IMR-90 (cell line): ENCODE measurements at regions not wholly inside any gene's neighbourhood (a gene's known extent, or its start where the extent isn't known, plus 50 kb on each side); places are given as distances from the start of the nearest gene placed in this dataset.

ENCODE experiments used
- ATAC-seq: fragments of 200-7000 bp; cut with Tn5 transposase; 2 replicates; pipeline ENCODE4 v1.9.1; 2020; ENCODE audit warnings: low read depth, mild to moderate bottlenecking, moderate library complexity
- BruUV-seq: library from RNA; stranded (reverse); fragments of 400-500 nt; replicated peaks from 2 replicates; lab custom pipeline; 2021; lab: Mats Ljungman, UMichigan
- CTCF ChIA-PET: fragments of 300-600 bp; formaldehyde crosslinking; extraction: SDS; loops from one replicate; lab custom pipeline; 2021; ENCODE audit warnings: antibody characterized with exemption; lab: Yijun Ruan, JAX
- POLR2A ChIA-PET: fragments of 300-600 bp; sonication (Branson Sonifier 250); formaldehyde crosslinking; loops from one replicate; lab custom pipeline; 2022; ENCODE audit warnings: antibody characterized with exemption; ENCODE audit not compliant: unreplicated experiment; lab: Charles Lee
- DNase-seq: peaks from one replicate; pipeline ENCODE4 v3.0.0; 2013
- H2AFZ ChIP-seq: replicated peaks from 2 replicates; pipeline ENCODE3; 2013; ENCODE audit warnings: low read length, mild to moderate bottlenecking; ENCODE audit not compliant: poor library complexity
- H2AK5ac ChIP-seq: 2 replicates; pipeline ENCODE4 v1.6.1; 2013; ENCODE audit warnings: low read depth, low read length, inconsistent platforms
- H2AK9ac ChIP-seq: replicated peaks from 2 replicates; pipeline ENCODE3; 2013; ENCODE audit warnings: mild to moderate bottlenecking, low read depth, low read length, moderate library complexity; ENCODE audit not compliant: poor library complexity
- H2BK120ac ChIP-seq: 2 replicates; pipeline ENCODE4 v1.6.1; 2013; ENCODE audit warnings: low read depth, low read length, inconsistent platforms
- H2BK15ac ChIP-seq: 3 replicates; pipeline ENCODE4 v1.6.1; 2013; ENCODE audit warnings: low read depth, low read length, inconsistent platforms
- H2BK20ac ChIP-seq: 2 replicates; pipeline ENCODE4 v1.6.1; 2013; ENCODE audit warnings: low read depth, mild to moderate bottlenecking, inconsistent platforms, low read length, moderate library complexity
- H2BK5ac ChIP-seq: 2 replicates; pipeline ENCODE4 v1.6.1; 2013; ENCODE audit warnings: mild to moderate bottlenecking, low read depth, low read length, inconsistent platforms; ENCODE audit not compliant: poor library complexity, severe bottlenecking
- H3K14ac ChIP-seq: replicated peaks from 2 replicates; pipeline ENCODE4 v1.6.1; 2013; ENCODE audit warnings: low read depth, low read length, inconsistent platforms
- H3K18ac ChIP-seq: 2 replicates; pipeline ENCODE4 v1.6.1; 2013; ENCODE audit warnings: low read depth, low read length, control low read depth
- H3K23ac ChIP-seq: 2 replicates; pipeline ENCODE4 v1.6.1; 2013; ENCODE audit warnings: low read depth, low read length, inconsistent platforms
- H3K27ac ChIP-seq: 2 replicates; pipeline ENCODE4 v1.5.1; 2013; ENCODE audit warnings: mild to moderate bottlenecking, control low read depth, low read length; ENCODE audit not compliant: insufficient read depth
- H3K27me3 ChIP-seq: 2 replicates; pipeline ENCODE4 v1.6.1; 2013; ENCODE audit warnings: low read length; ENCODE audit not compliant: control insufficient read depth, insufficient read depth
- H3K36me3 ChIP-seq: 2 replicates; pipeline ENCODE4 v1.6.1; 2013; ENCODE audit warnings: low read length, mixed read lengths; ENCODE audit not compliant: control insufficient read depth, insufficient read depth
- H3K4ac ChIP-seq: 2 replicates; pipeline ENCODE4 v1.6.1; 2013; ENCODE audit warnings: low read depth, low read length, inconsistent platforms
- H3K4me1 ChIP-seq: 2 replicates; pipeline ENCODE4 v1.6.1; 2013; ENCODE audit warnings: low read length, mixed read lengths; ENCODE audit not compliant: control insufficient read depth, insufficient read depth
- H3K4me2 ChIP-seq: 2 replicates; pipeline ENCODE4 v1.6.1; 2013; ENCODE audit warnings: low read depth, mild to moderate bottlenecking, control low read depth, low read length, moderate library complexity
- H3K4me3 ChIP-seq: 2 replicates; pipeline ENCODE4 v1.5.1; 2013; ENCODE audit warnings: low read depth, mild to moderate bottlenecking, control low read depth, low read length, moderate library complexity; ENCODE audit not compliant: insufficient read depth
- H3K56ac ChIP-seq: 2 replicates; pipeline ENCODE4 v1.6.1; 2013; ENCODE audit warnings: low read length, inconsistent platforms; ENCODE audit not compliant: insufficient read depth; ENCODE audit errors: extremely low read depth
- H3K79me1 ChIP-seq, 2 experiments: 2 replicates each; pipeline ENCODE4 v1.6.1; 2013; ENCODE audit warnings: low read length in 2 of 2, inconsistent platforms in 1 of 2, low read depth in 1 of 2
- H3K9ac ChIP-seq: 2 replicates; pipeline ENCODE4 v1.6.1; 2013; ENCODE audit warnings: low read depth, low read length, control low read depth
- H3K9me1 ChIP-seq: 2 replicates; pipeline ENCODE4 v1.6.1; 2013; ENCODE audit warnings: low read length, inconsistent platforms; ENCODE audit not compliant: insufficient read depth
- H3K9me3 ChIP-seq: 2 replicates; pipeline ENCODE4 v1.6.1; 2013; ENCODE audit warnings: low read length; ENCODE audit not compliant: control insufficient read depth, insufficient read depth
- H4K20me1 ChIP-seq: 2 replicates; pipeline ENCODE4 v1.6.1; 2013; ENCODE audit warnings: low read length, inconsistent platforms; ENCODE audit not compliant: insufficient read depth
- H4K5ac ChIP-seq: 2 replicates; pipeline ENCODE4 v1.6.1; 2013; ENCODE audit warnings: mild to moderate bottlenecking, low read depth, low read length, control low read depth
- H4K8ac ChIP-seq, 2 experiments: 2 replicates each; pipeline ENCODE4 v1.6.1; 2013; ENCODE audit warnings: low read depth in 2 of 2, low read length in 2 of 2, control low read depth in 1 of 2, inconsistent platforms in 1 of 2
- H4K91ac ChIP-seq: 2 replicates; pipeline ENCODE4 v1.6.1; 2013; ENCODE audit warnings: low read depth, low read length, inconsistent platforms; ENCODE audit not compliant: insufficient read depth
- BHLHE40 ChIP-seq: fragments of 150-350 bp; IDR thresholded peaks from 2 replicates; pipeline ENCODE4 v1.6.1; 2016; ENCODE audit warnings: mild to moderate bottlenecking, low read depth, low read length
- CEBPB ChIP-seq: IDR thresholded peaks from 2 replicates; pipeline ENCODE4 v1.6.1; 2012; ENCODE audit warnings: low read depth, low read length, improper control_type of control experiment
- CHD1 ChIP-seq: IDR thresholded peaks from 2 replicates; pipeline ENCODE4 v1.6.1; 2012; ENCODE audit warnings: low read depth, low read length, improper control_type of control experiment
- CTCF ChIP-seq: conservative IDR thresholded peaks from 2 replicates; pipeline ENCODE4 v1.5.1; 2012; ENCODE audit warnings: mild to moderate bottlenecking, low read depth, low read length, improper control_type of control experiment
- FOS ChIP-seq: fragments of 150-350 bp; IDR thresholded peaks from 2 replicates; pipeline ENCODE4 v1.6.1; 2016; ENCODE audit warnings: low read depth, low read length
- MAFK ChIP-seq: IDR thresholded peaks from 2 replicates; pipeline ENCODE4 v1.6.1; 2012; ENCODE audit warnings: low read depth, low read length, improper control_type of control experiment
- MAZ ChIP-seq: IDR thresholded peaks from 2 replicates; pipeline ENCODE4 v1.6.1; 2012; ENCODE audit warnings: low read depth, mild to moderate bottlenecking, low read length, improper control_type of control experiment, moderate library complexity, borderline replicate concordance
- MXI1 ChIP-seq: IDR thresholded peaks from 2 replicates; pipeline ENCODE4 v1.6.1; 2012; ENCODE audit warnings: low read depth, mild to moderate bottlenecking, low read length, moderate library complexity, borderline replicate concordance
- NFE2L2 ChIP-seq: fragments of 150-350 bp; IDR thresholded peaks from 2 replicates; pipeline ENCODE4 v1.6.1; 2016; ENCODE audit warnings: low read depth, mild to moderate bottlenecking, low read length
- POLR2A ChIP-seq: IDR thresholded peaks from 2 replicates; pipeline ENCODE4 v1.6.1; 2012; ENCODE audit warnings: mild to moderate bottlenecking, low read depth, low read length
- RAD21 ChIP-seq: IDR thresholded peaks from 2 replicates; pipeline ENCODE4 v1.6.1; 2012; ENCODE audit warnings: low read length, improper control_type of control experiment
- RCOR1 ChIP-seq: IDR thresholded peaks from 2 replicates; pipeline ENCODE4 v1.6.1; 2012; ENCODE audit warnings: mild to moderate bottlenecking, low read length, improper control_type of control experiment; ENCODE audit not compliant: insufficient replicate concordance
- RFX5 ChIP-seq: IDR thresholded peaks from 2 replicates; pipeline ENCODE4 v1.8.0; 2012; ENCODE audit warnings: low read depth, mild to moderate bottlenecking, low read length, moderate library complexity
- SMC3 ChIP-seq: fragments of 150-350 bp; IDR thresholded peaks from 2 replicates; pipeline ENCODE4 v1.6.1; 2016; ENCODE audit warnings: low read depth, mild to moderate bottlenecking, antibody characterized with exemption, low read length, moderate library complexity
- WGBS, 2 experiments: methylation state at CpG; one replicate each; pipeline versions ENCODE4 v1.1.5 to v1.1.7; 2013; ENCODE audit warnings: missing lambda C conversion rate in 2 of 2; ENCODE audit not compliant: insufficient read length in 1 of 2; ENCODE audit errors: extremely low coverage in 2 of 2; 5-methylcytosine and 5-hydroxymethylcytosine counted together
- dilution Hi-C: fragments of 300-500 bp; cut with HindIII; formaldehyde crosslinking; loops from one replicate; pipeline ENCODE4 v1.14.3; 2018; ENCODE audit warnings: low sequenced_read_pairs; ENCODE audit not compliant: unreplicated experiment
- in situ Hi-C: fragments of 300-500 bp; cut with MboI; formaldehyde crosslinking; loops from 3 replicates; pipeline ENCODE4 v1.14.3; 2019; ENCODE audit warnings: low sequenced_read_pairs, inconsistent platforms, mixed read lengths
- intact Hi-C: fragments of 100-400 bp; cut with micrococcal nuclease; formaldehyde crosslinking; loops from 2 replicates; pipeline ENCODE4 v1.10.0; 2022
- TF ChIP-seq, protein P1 (sequence below): fragments of 150-350 bp; IDR thresholded peaks from 2 replicates; pipeline ENCODE4 v1.6.1; 2017; ENCODE audit warnings: mild to moderate bottlenecking, antibody characterized with exemption, low read length, low read depth
- TF ChIP-seq, protein P2 (sequence below): fragments of 150-350 bp; IDR thresholded peaks from 2 replicates; pipeline ENCODE4 v1.6.1; 2016; ENCODE audit warnings: low read depth, mild to moderate bottlenecking, low read length, moderate library complexity, borderline replicate concordance

DNA sequence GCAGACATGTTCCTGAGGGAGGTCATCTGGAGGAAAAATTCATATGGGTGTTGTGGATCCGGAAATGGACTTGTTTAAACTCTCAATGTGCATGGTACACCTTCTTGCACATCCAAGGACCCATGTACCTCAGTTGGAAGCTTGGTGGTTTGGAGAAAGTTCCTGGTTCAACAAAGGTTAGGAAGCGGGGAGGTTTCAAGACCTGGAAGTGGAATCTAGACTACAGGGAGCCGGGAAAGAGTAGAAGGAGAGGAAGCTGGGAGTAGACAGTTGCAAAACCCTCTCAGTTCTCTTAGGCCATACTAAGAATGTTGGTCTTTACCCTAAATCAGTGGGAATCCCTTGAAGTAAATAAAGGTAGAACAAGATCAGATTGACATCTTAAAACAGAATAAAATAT lies 209.8 kb upstream of the SPOPL start:
- Histone ChIP-seq H2BK5ac (no peak overlapping the region), H3K27me3 (no peaks in the 10 kb centered on the region), H3K4ac (no peak overlapping the region), H2BK20ac (no peak overlapping the region), H3K23ac (no peak overlapping the region), H3K4me1 (no peaks in the 10 kb centered on the region), H3K4me3 (no peak overlapping the region), H3K36me3 (no peaks in the 10 kb centered on the region), H3K9me1 (no peaks in the 10 kb centered on the region), H3K56ac (no peak overlapping the region), H4K5ac (no peak overlapping the region), H3K9me3 (no peaks in the 10 kb centered on the region), H3K18ac (no peak overlapping the region), H3K4me2 (no peak overlapping the region), H2AFZ (no peak overlapping the region), H2BK15ac (no peak overlapping the region), H2AK9ac (no peak overlapping the region), H3K27ac (no peak overlapping the region), H4K91ac (no peak overlapping the region), H3K14ac (no peak overlapping the region), H3K79me1 (no peaks in the 10 kb centered on the region), H3K9ac (no peak overlapping the region), H4K8ac (no peak overlapping the region), H2AK5ac (no peak overlapping the region), H2BK120ac (no peak overlapping the region), H4K20me1 (no peaks in the 10 kb centered on the region)
- in situ Hi-C loops (no loop called here), intact Hi-C loops (no loop called here), dilution Hi-C loops (no loop called here)
- TF ChIP-seq, protein P1, sequence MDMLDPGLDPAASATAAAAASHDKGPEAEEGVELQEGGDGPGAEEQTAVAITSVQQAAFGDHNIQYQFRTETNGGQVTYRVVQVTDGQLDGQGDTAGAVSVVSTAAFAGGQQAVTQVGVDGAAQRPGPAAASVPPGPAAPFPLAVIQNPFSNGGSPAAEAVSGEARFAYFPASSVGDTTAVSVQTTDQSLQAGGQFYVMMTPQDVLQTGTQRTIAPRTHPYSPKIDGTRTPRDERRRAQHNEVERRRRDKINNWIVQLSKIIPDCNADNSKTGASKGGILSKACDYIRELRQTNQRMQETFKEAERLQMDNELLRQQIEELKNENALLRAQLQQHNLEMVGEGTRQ, result no peak
- no peak for TF ChIP-seq NFE2L2
- TF ChIP-seq BHLHE40, result no peak
- TF ChIP-seq FOS, result no peak
- TF ChIP-seq, protein P2, sequence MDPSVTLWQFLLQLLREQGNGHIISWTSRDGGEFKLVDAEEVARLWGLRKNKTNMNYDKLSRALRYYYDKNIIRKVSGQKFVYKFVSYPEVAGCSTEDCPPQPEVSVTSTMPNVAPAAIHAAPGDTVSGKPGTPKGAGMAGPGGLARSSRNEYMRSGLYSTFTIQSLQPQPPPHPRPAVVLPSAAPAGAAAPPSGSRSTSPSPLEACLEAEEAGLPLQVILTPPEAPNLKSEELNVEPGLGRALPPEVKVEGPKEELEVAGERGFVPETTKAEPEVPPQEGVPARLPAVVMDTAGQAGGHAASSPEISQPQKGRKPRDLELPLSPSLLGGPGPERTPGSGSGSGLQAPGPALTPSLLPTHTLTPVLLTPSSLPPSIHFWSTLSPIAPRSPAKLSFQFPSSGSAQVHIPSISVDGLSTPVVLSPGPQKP, result no peak
- TF ChIP-seq RFX5, result no peak
- TF ChIP-seq MAFK, result no peak
- TF ChIP-seq RAD21, result no peak
- no peak for TF ChIP-seq POLR2A
- TF ChIP-seq SMC3, result no peak
- no peak for TF ChIP-seq CTCF
- no peak for TF ChIP-seq CEBPB
- TF ChIP-seq RCOR1, result no peak
- TF ChIP-seq MAZ, result no peak
- no peak for TF ChIP-seq MXI1
- no peak for TF ChIP-seq CHD1
- DNase-seq (no peak), ATAC-seq (no peak)
- no CpG with 5 or more reads among the region's 3 CpGs for WGBS, 2 experiments
- BruUV-seq, result no TSS peak
- POLR2A ChIA-PET, result no interaction called here
- CTCF ChIA-PET, result interaction anchor here (0.7 kb wide), 1 partner anchor 12 kb away, joined by 3 read pairs; no protein-coding TSS in a partner anchor
